Activated CD4-positive, alpha-beta T cell treated with anti-CD3 and anti-CD28 coated beads for 4 hours (primary cell): ENCODE measurements at regions not wholly inside any gene's neighbourhood (a gene's known extent, or its start where the extent isn't known, plus 50 kb on each side); places are given as distances from the start of the nearest gene placed in this dataset.

Experiments
- DNase-seq, 2 donors: peaks; one replicate each; pipeline ENCODE4 v3.0.0-alpha.2; 2020

- DNase-seq: no peak
Observed at GRCh38 chr15:69530991-69531664, 78.5 kb downstream of the RPLP1 start.

- DNase-seq: no peak
Observed at GRCh38 chr15:69531665-69532027, 79.0 kb downstream of the RPLP1 start.

GRCh38 chr15:69532066-69532465 is 79.4 kb downstream of the RPLP1 start:
- DNase-seq: no peak

GRCh38 chr15:69532856-69533255 is 80.2 kb downstream of the RPLP1 start:
- no peak for DNase-seq

- DNase-seq: no peak
Observed at GRCh38 chr15:69533522-69533921, 80.9 kb downstream of the RPLP1 start.

GRCh38 chr15:69535101-69535638 is 82.6 kb downstream of the RPLP1 start:
- DNase-seq: no peak

GRCh38 chr15:69535998-69536397 is 83.4 kb downstream of the RPLP1 start:
- no peak for DNase-seq

GRCh38 chr15:69536726-69537512 is 84.3 kb downstream of the RPLP1 start:
- no peak for DNase-seq

GRCh38 chr15:69537901-69538300 is 85.3 kb downstream of the RPLP1 start:
- DNase-seq: no peak

- no peak for DNase-seq
Observed at GRCh38 chr15:69538379-69538778, 85.8 kb downstream of the RPLP1 start.

- no peak for DNase-seq
Observed at GRCh38 chr15:69539345-69539744, 86.7 kb downstream of the RPLP1 start.

GRCh38 chr15:69540622-69541021 is 88.0 kb downstream of the RPLP1 start:
- DNase-seq: no peak

- DNase-seq: no peak
Observed at GRCh38 chr15:69542028-69542427, 89.4 kb downstream of the RPLP1 start.

- DNase-seq: no peak
Observed at GRCh38 chr15:69543681-69544364, 91.2 kb downstream of the RPLP1 start.

GRCh38 chr15:69544365-69545113 is 91.9 kb downstream of the RPLP1 start:
- no peak for DNase-seq

- DNase-seq: no peak
Observed at GRCh38 chr15:69546182-69546581, 93.6 kb downstream of the RPLP1 start.

GRCh38 chr15:69548395-69549180 is 96.0 kb downstream of the RPLP1 start:
- no peak for DNase-seq

- no peak for DNase-seq
Observed at GRCh38 chr15:69551391-69552056, 98.9 kb downstream of the RPLP1 start.

- no peak for DNase-seq
Observed at GRCh38 chr15:69552057-69552815, 99.6 kb downstream of the RPLP1 start.

- no peak for DNase-seq
Observed at GRCh38 chr15:69553686-69554085, 101.1 kb downstream of the RPLP1 start.
